ENCODE measurements at regions not wholly inside any gene's neighbourhood (a gene's known extent, or its start where the extent isn't known, plus 50 kb on each side); places are given as distances from the start of the nearest gene placed in this dataset.

GRCh38 chr1:25074351-25075227 is 144.5 kb upstream of the RUNX3 start:
- no peaks in the 10 kb centered on the region for H3K9me3 ChIP-seq
- H3K36me3 ChIP-seq: no peaks in the 10 kb centered on the region
- H3K27me3 ChIP-seq: no peaks in the 10 kb centered on the region
- TF ChIP-seq CTCF (IDR thresholded peaks at IDR 0.05) (no peak), POLR2A (IDR thresholded peaks at IDR 0.05) (no peak)
- H3K4me3 ChIP-seq: no peak overlapping the region
- DNase-seq (peak in 1 of 3 donors; percentile 31), ATAC-seq (no peak)
- 79% methylated on average over 5 of the region's 13 CpGs for WGBS (ENCODE audit: insufficient coverage, low coverage, low lambda C conversion rate, missing lambda C conversion rate)
- no peaks in the 10 kb centered on the region for H3K4me1 ChIP-seq
- H3K27ac ChIP-seq: no peak overlapping the region
- intact Hi-C loops (cut with DNase I): no loop called here

- 67% methylated on average over 10 of the region's 12 CpGs for WGBS (ENCODE audit: insufficient coverage, low coverage, low lambda C conversion rate, missing lambda C conversion rate)
- ATAC-seq: no peak
Observed at GRCh38 chr1:25073640-25074270, 143.7 kb upstream of the RUNX3 start.

GRCh38 chr1:25072461-25072860 is 142.4 kb upstream of the RUNX3 start:
- Histone ChIP-seq H3K4me1 (no peaks in the 10 kb centered on the region), H3K36me3 (no peaks in the 10 kb centered on the region), H3K27ac (no peak overlapping the region), H3K4me3 (no peak overlapping the region), H3K9me3 (no peaks in the 10 kb centered on the region), H3K27me3 (no peaks in the 10 kb centered on the region)
- ATAC-seq: peak in 1 of 4 donors; percentile 21
- intact Hi-C loops (cut with DNase I): no loop called here
- 100% methylated on average over 1 of the region's 5 CpGs for WGBS (ENCODE audit: insufficient coverage, low coverage, low lambda C conversion rate, missing lambda C conversion rate)
- TF ChIP-seq CTCF (IDR thresholded peaks at IDR 0.05) (no peak), POLR2A (IDR thresholded peaks at IDR 0.05) (no peak)
- no peak for DNase-seq

More at GRCh38 chr1:25073640-25074270, 143.7 kb upstream of the RUNX3 start:
- no peak overlapping the region for H3K4me3 ChIP-seq
- H3K4me1 ChIP-seq: no peaks in the 10 kb centered on the region
- no peaks in the 10 kb centered on the region for H3K9me3 ChIP-seq
- H3K27me3 ChIP-seq: no peaks in the 10 kb centered on the region
- no peaks in the 10 kb centered on the region for H3K36me3 ChIP-seq
- peak in 1 of 3 donors; percentile 3 for DNase-seq
- H3K27ac ChIP-seq: no peak overlapping the region
- intact Hi-C loops (cut with DNase I): no loop called here
- no peak for TF ChIP-seq CTCF (IDR thresholded peaks at IDR 0.05)
- TF ChIP-seq POLR2A (IDR thresholded peaks at IDR 0.05): no peak

GRCh38 chr1:25068829-25069228 is 138.8 kb upstream of the RUNX3 start:
- DNase-seq: peak in 1 of 3 donors; percentile 11
- H3K4me1 ChIP-seq: no peaks in the 10 kb centered on the region
- ATAC-seq: no peak
- no peak overlapping the region for H3K4me3 ChIP-seq
- H3K36me3 ChIP-seq: no peaks in the 10 kb centered on the region
- WGBS (ENCODE audit: insufficient coverage, low coverage, low lambda C conversion rate, missing lambda C conversion rate): 100% methylated on average over 1 of the region's 4 CpGs
- H3K27ac ChIP-seq: no peak overlapping the region
- H3K9me3 ChIP-seq: no peaks in the 10 kb centered on the region
- TF ChIP-seq CTCF (IDR thresholded peaks at IDR 0.05): no peak
- TF ChIP-seq POLR2A (IDR thresholded peaks at IDR 0.05): no peak
- intact Hi-C loops (cut with DNase I): no loop called here
- H3K27me3 ChIP-seq: no peaks in the 10 kb centered on the region
